Activated naive CD4-positive, alpha-beta T cell treated with anti-CD3 and anti-CD28 coated beads, Interleukin-2, amount 10 ng/mL, durations not matched to agents 7 days and 5 days (primary cell): ENCODE measurements at regions not wholly inside any gene's neighbourhood (a gene's known extent, or its start where the extent isn't known, plus 50 kb on each side); places are given as distances from the start of the nearest gene placed in this dataset.

Source experiments
- CTCF ChIA-PET: fragments of 350-600 bp; sonication (Branson Sonifier 250); formaldehyde crosslinking; loops from one replicate; lab custom pipeline; 2021; ENCODE audit warnings: antibody characterized with exemption; lab: Charles Lee
- DNase-seq: peaks from one replicate; pipeline ENCODE4 v3.0.0-alpha.2; 2020
- H3K27ac Mint-ChIP-seq: one replicate; pipeline ENCODE4 v1.8.0; 2021; ENCODE audit warnings: mild to moderate bottlenecking, moderate library complexity, mixed read lengths
- H3K27me3 Mint-ChIP-seq: one replicate; pipeline ENCODE4 v1.8.0; 2021; ENCODE audit warnings: mild to moderate bottlenecking, mixed read lengths
- H3K36me3 Mint-ChIP-seq: one replicate; pipeline ENCODE4 v1.8.0; 2021; ENCODE audit warnings: mixed read lengths
- H3K4me1 Mint-ChIP-seq: one replicate; pipeline ENCODE4 v1.8.0; 2021; ENCODE audit warnings: mixed read lengths
- H3K4me3 Mint-ChIP-seq: one replicate; pipeline ENCODE4 v1.8.0; 2021; ENCODE audit warnings: mild to moderate bottlenecking, moderate library complexity, mixed read lengths
- H3K9me3 Mint-ChIP-seq: one replicate; pipeline ENCODE4 v1.8.0; 2021; ENCODE audit warnings: mixed read lengths

DNA sequence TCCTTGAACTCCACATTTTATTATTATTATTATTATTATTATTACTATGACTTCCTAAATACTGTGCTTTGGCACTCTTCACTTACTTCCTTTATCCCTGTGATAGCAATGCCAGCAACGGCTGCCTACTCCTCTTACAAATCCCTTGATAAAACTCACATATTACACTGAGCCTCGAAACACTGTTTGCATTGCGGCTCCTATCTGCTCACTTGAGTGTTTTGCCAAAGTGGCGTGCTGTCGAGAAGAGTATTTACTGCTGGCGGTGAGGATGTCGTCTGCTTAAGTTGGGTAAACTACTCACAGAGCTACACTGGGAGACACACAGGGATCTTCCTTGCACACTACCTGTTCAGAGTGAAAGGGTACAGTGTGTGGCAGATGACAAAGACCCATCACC, 143.4 kb upstream of the VCX3A start:
- no peaks in the 10 kb centered on the region for H3K4me1 Mint-ChIP-seq
- CTCF ChIA-PET = no interaction called here
- no peaks in the 10 kb centered on the region for H3K36me3 Mint-ChIP-seq
- no peak overlapping the region for H3K27ac Mint-ChIP-seq
- H3K4me3 Mint-ChIP-seq = no peak overlapping the region
- no peaks in the 10 kb centered on the region for H3K27me3 Mint-ChIP-seq
- no peaks in the 10 kb centered on the region for H3K9me3 Mint-ChIP-seq
- DNase-seq = no peak

GRCh38 chrX:6674734-6675133, 139.8 kb upstream of the VCX3A start:
- H3K9me3 Mint-ChIP-seq = no peaks in the 10 kb centered on the region
- no peaks in the 10 kb centered on the region for H3K27me3 Mint-ChIP-seq
- no peak overlapping the region for H3K4me3 Mint-ChIP-seq
- no peak overlapping the region for H3K27ac Mint-ChIP-seq
- H3K4me1 Mint-ChIP-seq = no peaks in the 10 kb centered on the region
- no peak for DNase-seq
- H3K36me3 Mint-ChIP-seq = no peaks in the 10 kb centered on the region
- CTCF ChIA-PET = no interaction called here

GRCh38 chrX:6667048-6667768, 132.3 kb upstream of the VCX3A start:
- CTCF ChIA-PET = no interaction called here
- H3K27ac Mint-ChIP-seq = no peak overlapping the region

GRCh38 chrX:6666624-6667023, 131.7 kb upstream of the VCX3A start:
- Mint-ChIP-seq H3K36me3 (no peaks in the 10 kb centered on the region), H3K4me3 (no peak overlapping the region), H3K9me3 (no peaks in the 10 kb centered on the region), H3K27ac (no peak overlapping the region), H3K4me1 (no peaks in the 10 kb centered on the region), H3K27me3 (no peaks in the 10 kb centered on the region)
- CTCF ChIA-PET = no interaction called here
- no peak for DNase-seq

More at GRCh38 chrX:6667048-6667768, 132.3 kb upstream of the VCX3A start:
- Mint-ChIP-seq H3K4me3 (no peak overlapping the region), H3K4me1 (no peaks in the 10 kb centered on the region), H3K9me3 (no peaks in the 10 kb centered on the region), H3K27me3 (no peaks in the 10 kb centered on the region), H3K36me3 (no peaks in the 10 kb centered on the region)
- no peak for DNase-seq

GRCh38 chrX:6661736-6662135, 126.8 kb upstream of the VCX3A start:
- Mint-ChIP-seq H3K9me3 (peaks cover 6% of the 10 kb centered on the region), H3K4me1 (no peaks in the 10 kb centered on the region), H3K27ac (no peak overlapping the region), H3K4me3 (no peak overlapping the region), H3K36me3 (no peaks in the 10 kb centered on the region), H3K27me3 (no peaks in the 10 kb centered on the region)
- DNase-seq = no peak
- CTCF ChIA-PET = no interaction called here

DNA sequence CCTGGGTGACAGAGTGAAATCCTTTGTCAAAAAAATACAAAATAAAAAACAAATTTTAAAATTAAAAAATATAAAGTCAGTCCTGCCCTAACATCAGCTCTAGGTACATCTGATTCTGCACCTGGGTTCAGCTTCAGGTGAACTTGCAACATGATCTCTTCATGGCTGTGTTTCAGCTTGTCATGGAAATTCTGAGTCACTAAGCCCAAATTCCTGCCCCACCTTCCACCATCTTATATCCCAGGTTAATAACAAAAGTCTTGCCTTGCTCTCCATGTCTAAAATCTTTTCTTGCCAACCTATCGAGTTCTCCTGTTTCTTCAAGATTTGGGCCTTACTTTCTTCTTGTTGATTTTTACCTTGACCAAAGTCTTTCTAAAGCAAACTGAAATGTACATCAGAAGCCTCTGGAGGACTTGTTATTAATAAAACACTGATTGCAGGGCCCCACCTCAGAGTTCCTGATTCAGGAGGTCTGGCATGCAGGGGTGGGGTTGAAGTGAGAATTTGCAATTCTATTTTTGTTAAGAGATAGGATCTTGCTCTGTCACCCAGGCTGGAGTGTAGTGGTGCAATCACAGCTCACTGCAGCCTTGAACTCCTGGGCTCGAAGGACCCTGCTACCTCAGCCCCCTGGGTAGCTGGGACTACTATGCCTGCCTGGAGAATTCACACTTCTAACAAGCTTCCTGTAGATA, 125.8 kb upstream of the VCX3A start:
- Mint-ChIP-seq H3K36me3 (no peaks in the 10 kb centered on the region), H3K27me3 (no peaks in the 10 kb centered on the region), H3K9me3 (peaks cover 6% of the 10 kb centered on the region), H3K4me1 (no peaks in the 10 kb centered on the region), H3K4me3 (no peak overlapping the region), H3K27ac (no peak overlapping the region)
- CTCF ChIA-PET = no interaction called here
- DNase-seq = no peak

GRCh38 chrX:6645216-6645615, 110.3 kb upstream of the VCX3A start:
- Mint-ChIP-seq H3K4me1 (no peaks in the 10 kb centered on the region), H3K9me3 (no peaks in the 10 kb centered on the region), H3K4me3 (no peak overlapping the region), H3K36me3 (no peaks in the 10 kb centered on the region), H3K27me3 (no peaks in the 10 kb centered on the region), H3K27ac (no peak overlapping the region)
- no peak for DNase-seq
- CTCF ChIA-PET = no interaction called here

GRCh38 chrX:6644411-6644810, 109.5 kb upstream of the VCX3A start:
- DNase-seq = no peak
- H3K36me3 Mint-ChIP-seq = no peaks in the 10 kb centered on the region
- H3K4me1 Mint-ChIP-seq = no peaks in the 10 kb centered on the region
- H3K27ac Mint-ChIP-seq = no peak overlapping the region
- no peaks in the 10 kb centered on the region for H3K9me3 Mint-ChIP-seq
- CTCF ChIA-PET = no interaction called here
- no peak overlapping the region for H3K4me3 Mint-ChIP-seq
- no peaks in the 10 kb centered on the region for H3K27me3 Mint-ChIP-seq

DNA sequence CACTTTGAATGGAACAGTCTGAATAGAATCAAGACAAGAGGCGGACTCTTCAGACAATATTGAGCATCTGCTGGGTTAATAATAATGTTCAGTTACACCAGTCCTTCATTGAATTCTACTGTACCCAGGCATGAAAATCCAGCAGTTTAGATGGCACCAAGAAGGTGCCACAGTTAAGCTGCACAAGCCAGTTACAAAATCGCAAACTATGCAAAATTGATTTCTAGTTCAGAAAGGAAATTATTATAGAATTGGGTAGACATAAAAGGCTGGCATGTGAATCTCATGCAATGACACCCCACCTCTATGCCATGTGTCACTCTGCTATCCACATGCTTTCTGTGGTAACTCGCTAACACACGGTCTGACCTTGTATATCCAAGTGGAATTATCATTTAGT, 105.8 kb upstream of the VCX3A start:
- Mint-ChIP-seq H3K27ac (no peak overlapping the region), H3K27me3 (no peaks in the 10 kb centered on the region), H3K4me3 (no peak overlapping the region), H3K9me3 (peaks cover 2% of the 10 kb centered on the region), H3K4me1 (no peaks in the 10 kb centered on the region), H3K36me3 (no peaks in the 10 kb centered on the region)
- CTCF ChIA-PET = no interaction called here
- DNase-seq = no peak

DNA sequence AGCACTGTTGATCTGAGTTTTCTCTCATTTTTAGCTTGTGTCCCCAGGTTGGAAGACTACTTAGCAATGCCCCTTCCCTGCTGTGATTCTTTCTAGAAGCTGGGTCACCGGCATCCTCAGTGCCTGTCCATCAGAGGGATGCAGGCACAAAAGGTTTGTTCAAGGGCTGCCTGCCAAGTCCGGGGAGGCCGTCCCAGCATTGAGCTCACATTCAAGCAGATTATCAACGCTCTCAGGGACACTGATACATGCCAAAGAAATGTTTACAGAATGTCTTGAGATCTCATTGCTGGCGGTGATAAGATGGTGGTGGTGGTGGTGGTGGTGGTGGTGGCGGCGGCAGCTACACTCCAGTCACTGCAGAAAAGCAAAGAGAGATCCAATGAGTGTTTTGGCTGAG, 79.6 kb upstream of the VCX3A start:
- Mint-ChIP-seq H3K36me3 (no peaks in the 10 kb centered on the region), H3K27ac (no peak overlapping the region), H3K9me3 (no peaks in the 10 kb centered on the region), H3K4me3 (no peak overlapping the region), H3K4me1 (no peaks in the 10 kb centered on the region), H3K27me3 (no peaks in the 10 kb centered on the region)
- no peak for DNase-seq
- CTCF ChIA-PET = interaction anchor here (0.7 kb wide), 1 partner anchor 27 kb away, joined by 3 read pairs; no protein-coding TSS in a partner anchor

DNA sequence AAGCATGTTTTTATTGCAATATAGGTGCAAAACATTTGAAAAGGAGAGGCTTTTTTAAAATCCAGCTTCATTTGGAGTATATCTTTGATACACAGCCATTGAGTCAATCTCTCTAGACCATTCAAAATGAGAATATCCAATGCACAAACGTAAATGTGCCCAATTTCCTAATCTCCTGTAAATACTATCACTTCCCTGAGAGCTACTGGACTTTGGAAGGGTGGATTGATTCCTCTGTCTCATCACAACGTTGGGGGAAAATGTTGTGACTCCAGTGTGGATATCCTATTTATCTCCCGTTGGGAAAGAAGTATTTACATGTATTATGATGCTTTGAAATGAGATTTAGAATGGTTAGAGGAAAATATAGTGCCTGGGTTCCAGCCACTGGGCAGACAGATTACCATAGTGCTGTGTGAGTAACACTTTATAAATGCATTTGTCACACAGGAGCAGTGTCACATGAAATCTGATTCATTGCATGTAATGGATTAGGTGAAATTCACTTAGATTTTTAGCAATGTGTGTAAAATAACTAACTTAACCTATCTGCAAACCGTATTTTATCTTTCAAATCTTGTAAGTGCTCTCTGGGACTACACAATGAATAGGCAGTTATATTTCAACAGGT, 64.4 kb upstream of the VCX3A start:
- CTCF ChIA-PET = no interaction called here
- H3K27ac Mint-ChIP-seq = no peak overlapping the region
- no peak overlapping the region for H3K4me3 Mint-ChIP-seq
- no peaks in the 10 kb centered on the region for H3K27me3 Mint-ChIP-seq
- H3K36me3 Mint-ChIP-seq = no peaks in the 10 kb centered on the region
- DNase-seq = no peak
- H3K9me3 Mint-ChIP-seq = peaks cover 2% of the 10 kb centered on the region
- H3K4me1 Mint-ChIP-seq = no peaks in the 10 kb centered on the region
